SK-N-SH (cell line): ENCODE measurements at regions not wholly inside any gene's neighbourhood (a gene's known extent, or its start where the extent isn't known, plus 50 kb on each side); places are given as distances from the start of the nearest gene placed in this dataset.

Experiments
- PBX3 ChIP-seq: IDR thresholded peaks from 2 replicates; pipeline ENCODE4; 2012
- RAD21 ChIP-seq: IDR thresholded peaks from 2 replicates; pipeline ENCODE4 v1.6.1; 2012; ENCODE audit warnings: mild to moderate bottlenecking, low read length
- RXRA ChIP-seq: IDR thresholded peaks from 2 replicates; pipeline ENCODE4 v1.4.0; 2012; ENCODE audit warnings: low read depth, mild to moderate bottlenecking, borderline replicate concordance
- TCF12 ChIP-seq: IDR thresholded peaks from 2 replicates; pipeline ENCODE4 v1.4.0; 2012
- ZBTB33 ChIP-seq: IDR thresholded peaks from 2 replicates; pipeline ENCODE4 v1.4.0; 2012; ENCODE audit warnings: low read depth, borderline replicate concordance
- TF ChIP-seq, protein P1 (sequence below): fragments of 200-600 bp; sonication (generic); IDR thresholded peaks from 2 replicates; pipeline ENCODE4 v1.6.1; 2017; ENCODE audit warnings: antibody characterized with exemption, mild to moderate bottlenecking, moderate library complexity
- TF ChIP-seq, protein P2 (sequence below): IDR thresholded peaks from 2 replicates; pipeline ENCODE4 v1.6.1; 2012; ENCODE audit warnings: mild to moderate bottlenecking, low read depth, low read length, moderate library complexity
- TF ChIP-seq, protein P3 (sequence below): fragments of 150-350 bp; IDR thresholded peaks from 2 replicates; pipeline ENCODE4 v1.6.1; 2017; ENCODE audit warnings: antibody characterized with exemption, low read length, low read depth, borderline replicate concordance

- TF ChIP-seq RAD21: no peak
- TF ChIP-seq, protein P1, sequence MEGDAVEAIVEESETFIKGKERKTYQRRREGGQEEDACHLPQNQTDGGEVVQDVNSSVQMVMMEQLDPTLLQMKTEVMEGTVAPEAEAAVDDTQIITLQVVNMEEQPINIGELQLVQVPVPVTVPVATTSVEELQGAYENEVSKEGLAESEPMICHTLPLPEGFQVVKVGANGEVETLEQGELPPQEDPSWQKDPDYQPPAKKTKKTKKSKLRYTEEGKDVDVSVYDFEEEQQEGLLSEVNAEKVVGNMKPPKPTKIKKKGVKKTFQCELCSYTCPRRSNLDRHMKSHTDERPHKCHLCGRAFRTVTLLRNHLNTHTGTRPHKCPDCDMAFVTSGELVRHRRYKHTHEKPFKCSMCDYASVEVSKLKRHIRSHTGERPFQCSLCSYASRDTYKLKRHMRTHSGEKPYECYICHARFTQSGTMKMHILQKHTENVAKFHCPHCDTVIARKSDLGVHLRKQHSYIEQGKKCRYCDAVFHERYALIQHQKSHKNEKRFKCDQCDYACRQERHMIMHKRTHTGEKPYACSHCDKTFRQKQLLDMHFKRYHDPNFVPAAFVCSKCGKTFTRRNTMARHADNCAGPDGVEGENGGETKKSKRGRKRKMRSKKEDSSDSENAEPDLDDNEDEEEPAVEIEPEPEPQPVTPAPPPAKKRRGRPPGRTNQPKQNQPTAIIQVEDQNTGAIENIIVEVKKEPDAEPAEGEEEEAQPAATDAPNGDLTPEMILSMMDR: no peak
- TF ChIP-seq ZBTB33: no peak
- TF ChIP-seq PBX3: no peak
- TF ChIP-seq, protein P2, sequence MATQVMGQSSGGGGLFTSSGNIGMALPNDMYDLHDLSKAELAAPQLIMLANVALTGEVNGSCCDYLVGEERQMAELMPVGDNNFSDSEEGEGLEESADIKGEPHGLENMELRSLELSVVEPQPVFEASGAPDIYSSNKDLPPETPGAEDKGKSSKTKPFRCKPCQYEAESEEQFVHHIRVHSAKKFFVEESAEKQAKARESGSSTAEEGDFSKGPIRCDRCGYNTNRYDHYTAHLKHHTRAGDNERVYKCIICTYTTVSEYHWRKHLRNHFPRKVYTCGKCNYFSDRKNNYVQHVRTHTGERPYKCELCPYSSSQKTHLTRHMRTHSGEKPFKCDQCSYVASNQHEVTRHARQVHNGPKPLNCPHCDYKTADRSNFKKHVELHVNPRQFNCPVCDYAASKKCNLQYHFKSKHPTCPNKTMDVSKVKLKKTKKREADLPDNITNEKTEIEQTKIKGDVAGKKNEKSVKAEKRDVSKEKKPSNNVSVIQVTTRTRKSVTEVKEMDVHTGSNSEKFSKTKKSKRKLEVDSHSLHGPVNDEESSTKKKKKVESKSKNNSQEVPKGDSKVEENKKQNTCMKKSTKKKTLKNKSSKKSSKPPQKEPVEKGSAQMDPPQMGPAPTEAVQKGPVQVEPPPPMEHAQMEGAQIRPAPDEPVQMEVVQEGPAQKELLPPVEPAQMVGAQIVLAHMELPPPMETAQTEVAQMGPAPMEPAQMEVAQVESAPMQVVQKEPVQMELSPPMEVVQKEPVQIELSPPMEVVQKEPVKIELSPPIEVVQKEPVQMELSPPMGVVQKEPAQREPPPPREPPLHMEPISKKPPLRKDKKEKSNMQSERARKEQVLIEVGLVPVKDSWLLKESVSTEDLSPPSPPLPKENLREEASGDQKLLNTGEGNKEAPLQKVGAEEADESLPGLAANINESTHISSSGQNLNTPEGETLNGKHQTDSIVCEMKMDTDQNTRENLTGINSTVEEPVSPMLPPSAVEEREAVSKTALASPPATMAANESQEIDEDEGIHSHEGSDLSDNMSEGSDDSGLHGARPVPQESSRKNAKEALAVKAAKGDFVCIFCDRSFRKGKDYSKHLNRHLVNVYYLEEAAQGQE: no peak
- TF ChIP-seq TCF12: no peak
- TF ChIP-seq, protein P3, sequence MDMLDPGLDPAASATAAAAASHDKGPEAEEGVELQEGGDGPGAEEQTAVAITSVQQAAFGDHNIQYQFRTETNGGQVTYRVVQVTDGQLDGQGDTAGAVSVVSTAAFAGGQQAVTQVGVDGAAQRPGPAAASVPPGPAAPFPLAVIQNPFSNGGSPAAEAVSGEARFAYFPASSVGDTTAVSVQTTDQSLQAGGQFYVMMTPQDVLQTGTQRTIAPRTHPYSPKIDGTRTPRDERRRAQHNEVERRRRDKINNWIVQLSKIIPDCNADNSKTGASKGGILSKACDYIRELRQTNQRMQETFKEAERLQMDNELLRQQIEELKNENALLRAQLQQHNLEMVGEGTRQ: no peak
- TF ChIP-seq RXRA: no peak
Measured at GRCh38 chr15:98232761-98233160, 272.3 kb downstream of the ARRDC4 start.
